ENCODE measurements at regions not wholly inside any gene's neighbourhood (a gene's known extent, or its start where the extent isn't known, plus 50 kb on each side); places are given as distances from the start of the nearest gene placed in this dataset.
A peak's percentile ranks its signal among the peaks of the same experiment; 100 is the strongest.

GRCh38 chr11:29131055-29131454 lies 885.8 kb downstream of the KCNA4 start:
- TF ChIP-seq ZBTB7A (IDR thresholded peaks at IDR 0.05; ENCODE audit: low read depth) (no peak), NFIC (IDR thresholded peaks at IDR 0.05) (no peak), CREB1 (IDR thresholded peaks at IDR 0.05; ENCODE audit: low read depth) (no peak), MAX (IDR thresholded peaks at IDR 0.05) (no peak), EP300 (IDR thresholded peaks at IDR 0.05; ENCODE audit: borderline replicate concordance) (no peak), FOXM1 (IDR thresholded peaks at IDR 0.05; ENCODE audit: borderline replicate concordance, low read depth) (no peak), TAF1 (IDR thresholded peaks at IDR 0.05; ENCODE audit: low read depth) (no peak), EGR1 (IDR thresholded peaks at IDR 0.05) (no peak), CEBPB (IDR thresholded peaks at IDR 0.05) (no peak), TCF12 (IDR thresholded peaks at IDR 0.05; ENCODE audit: low read depth) (no peak), RAD21 (IDR thresholded peaks at IDR 0.05; ENCODE audit: low read depth) (no peak), TEAD4 (IDR thresholded peaks at IDR 0.05) (no peak), USF1 (IDR thresholded peaks at IDR 0.05) (no peak), REST (IDR thresholded peaks at IDR 0.05; ENCODE audit: low read depth) (no peak), YY1 (IDR thresholded peaks at IDR 0.05; ENCODE audit: low read depth) (no peak)

GRCh38 chr11:29129844-29130243 lies 887.0 kb downstream of the KCNA4 start:
- TF ChIP-seq TAF1 (IDR thresholded peaks at IDR 0.05; ENCODE audit: low read depth): no peak
- no peak for TF ChIP-seq MAX (IDR thresholded peaks at IDR 0.05)
- no peak for TF ChIP-seq REST (IDR thresholded peaks at IDR 0.05; ENCODE audit: low read depth)
- no peak for TF ChIP-seq YY1 (IDR thresholded peaks at IDR 0.05; ENCODE audit: low read depth)
- no peak for TF ChIP-seq RAD21 (IDR thresholded peaks at IDR 0.05; ENCODE audit: low read depth)
- no peak for TF ChIP-seq NFIC (IDR thresholded peaks at IDR 0.05)
- TF ChIP-seq TCF12 (IDR thresholded peaks at IDR 0.05; ENCODE audit: low read depth): no peak
- no peak for TF ChIP-seq ZBTB7A (IDR thresholded peaks at IDR 0.05; ENCODE audit: low read depth)
- TF ChIP-seq CREB1 (IDR thresholded peaks at IDR 0.05; ENCODE audit: low read depth): no peak
- no peak for TF ChIP-seq FOXM1 (IDR thresholded peaks at IDR 0.05; ENCODE audit: borderline replicate concordance, low read depth)

- TF ChIP-seq FOXM1 (IDR thresholded peaks at IDR 0.05; ENCODE audit: borderline replicate concordance, low read depth) (no peak), USF1 (IDR thresholded peaks at IDR 0.05) (peak; percentile 40; the same call in 1 of the 2 replicates), MAX (IDR thresholded peaks at IDR 0.05) (no peak), RAD21 (IDR thresholded peaks at IDR 0.05; ENCODE audit: low read depth) (no peak)
Measured at GRCh38 chr11:29127461-29127860, 889.4 kb downstream of the KCNA4 start.

GRCh38 chr11:29125606-29126005 lies 891.2 kb downstream of the KCNA4 start:
- no peak for TF ChIP-seq YY1 (IDR thresholded peaks at IDR 0.05; ENCODE audit: low read depth)
- no peak for TF ChIP-seq TCF12 (IDR thresholded peaks at IDR 0.05; ENCODE audit: low read depth)
- no peak for TF ChIP-seq ZBTB7A (IDR thresholded peaks at IDR 0.05; ENCODE audit: low read depth)
- no peak for TF ChIP-seq USF1 (IDR thresholded peaks at IDR 0.05)
- no peak for TF ChIP-seq RAD21 (IDR thresholded peaks at IDR 0.05; ENCODE audit: low read depth)
- TF ChIP-seq EP300 (IDR thresholded peaks at IDR 0.05; ENCODE audit: borderline replicate concordance): no peak
- no peak for TF ChIP-seq EGR1 (IDR thresholded peaks at IDR 0.05)
- no peak for TF ChIP-seq TEAD4 (IDR thresholded peaks at IDR 0.05)
- no peak for TF ChIP-seq TAF1 (IDR thresholded peaks at IDR 0.05; ENCODE audit: low read depth)
- TF ChIP-seq CREB1 (IDR thresholded peaks at IDR 0.05; ENCODE audit: low read depth): no peak
- no peak for TF ChIP-seq MAX (IDR thresholded peaks at IDR 0.05)
- TF ChIP-seq NFIC (IDR thresholded peaks at IDR 0.05): no peak
- no peak for TF ChIP-seq CEBPB (IDR thresholded peaks at IDR 0.05)
- TF ChIP-seq REST (IDR thresholded peaks at IDR 0.05; ENCODE audit: low read depth): no peak
- no peak for TF ChIP-seq FOXM1 (IDR thresholded peaks at IDR 0.05; ENCODE audit: borderline replicate concordance, low read depth)

Measured in Ishikawa (cell line).